Smooth muscle cell (in vitro differentiated cells): ENCODE measurements at regions not wholly inside any gene's neighbourhood (a gene's known extent, or its start where the extent isn't known, plus 50 kb on each side); places are given as distances from the start of the nearest gene placed in this dataset.

Source experiments
- DNase-seq: peaks from one replicate; lab custom pipeline; 2025; ENCODE audit not compliant: unreplicated experiment; lab: John Stamatoyannopoulos, UW
- H2AFZ ChIP-seq: fragments of 200-600 bp; sonication (generic); 2 replicates; pipeline ENCODE4 v1.6.0; 2016; ENCODE audit warnings: antibody characterized with exemption, low read depth, mild to moderate bottlenecking
- H3F3A ChIP-seq: fragments of 200-600 bp; sonication (generic); 2 replicates; pipeline ENCODE4 v1.6.0; 2017; ENCODE audit warnings: antibody characterized with exemption, low read depth
- H3K27ac ChIP-seq: fragments of 200-600 bp; sonication (generic); 2 replicates; pipeline ENCODE4 v1.5.1; 2016; ENCODE audit warnings: low read depth, mild to moderate bottlenecking
- H3K27me3 ChIP-seq: fragments of 200-600 bp; sonication (generic); 2 replicates; pipeline ENCODE4 v1.6.1; 2016; ENCODE audit warnings: low read depth, mild to moderate bottlenecking
- H3K36me3 ChIP-seq: fragments of 200-600 bp; sonication (generic); 2 replicates; pipeline ENCODE4 v1.5.1; 2016; ENCODE audit warnings: low read depth
- H3K4me1 ChIP-seq: fragments of 200-600 bp; sonication (generic); 2 replicates; pipeline ENCODE4 v1.5.1; 2016; ENCODE audit warnings: low read depth
- H3K4me2 ChIP-seq: fragments of 200-600 bp; sonication (generic); 2 replicates; pipeline ENCODE4 v1.6.0; 2016; ENCODE audit warnings: mild to moderate bottlenecking
- H3K4me3 ChIP-seq: fragments of 200-600 bp; sonication (generic); 2 replicates; pipeline ENCODE4 v1.5.1; 2016; ENCODE audit warnings: mild to moderate bottlenecking
- H3K79me2 ChIP-seq: fragments of 200-600 bp; sonication (generic); 2 replicates; pipeline ENCODE4 v1.6.0; 2016; ENCODE audit warnings: low read depth, mild to moderate bottlenecking
- H3K9ac ChIP-seq: fragments of 200-600 bp; sonication (generic); 2 replicates; pipeline ENCODE4 v1.6.0; 2016; ENCODE audit warnings: low read depth
- H3K9me3 ChIP-seq: fragments of 200-600 bp; sonication (generic); replicated peaks from 2 replicates; pipeline ENCODE4 v1.5.1; 2016; ENCODE audit warnings: low read depth
- H4K20me1 ChIP-seq: fragments of 200-600 bp; sonication (generic); 2 replicates; pipeline ENCODE4 v1.6.0; 2016; ENCODE audit warnings: low read depth
- CTCF ChIP-seq: fragments of 200-600 bp; sonication (generic); IDR thresholded peaks from 2 replicates; pipeline ENCODE4 v1.5.1; 2017; ENCODE audit warnings: borderline replicate concordance, mild to moderate bottlenecking, antibody characterized with exemption; ENCODE audit not compliant: insufficient read depth, poor library complexity, severe bottlenecking
- WGBS: methylation state at CpG from one replicate; pipeline ENCODE4 v1.1.7; 2016; ENCODE audit warnings: low lambda C conversion rate; 5-methylcytosine and 5-hydroxymethylcytosine counted together

DNA sequence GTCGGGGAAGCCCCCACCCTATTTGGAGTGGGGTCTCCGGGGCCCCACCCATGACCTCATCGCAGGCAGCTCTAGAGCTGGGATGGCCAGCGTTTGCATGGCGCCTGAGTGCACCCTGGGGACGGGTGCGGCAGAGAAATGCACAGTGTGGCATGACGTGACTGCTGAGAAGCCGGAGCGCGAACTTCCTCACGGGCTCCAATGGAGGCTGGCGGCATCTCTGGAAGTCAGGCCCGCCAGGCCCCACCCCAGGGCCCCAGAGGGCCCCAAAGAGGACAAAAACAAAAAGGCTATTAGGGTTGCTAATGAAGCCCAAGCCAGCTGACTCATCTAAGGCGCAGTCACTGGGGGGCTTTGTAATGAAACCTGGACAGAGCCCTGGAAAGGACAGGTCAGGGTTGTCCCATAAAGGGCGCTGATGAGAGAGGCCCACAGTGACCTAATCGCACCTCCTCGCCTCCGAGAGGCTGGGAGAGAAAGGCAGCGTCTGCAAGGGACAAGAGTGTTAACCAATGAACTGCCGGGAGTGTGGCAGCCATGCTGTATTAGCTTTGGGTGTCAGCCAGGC, 86.0 kb upstream of the C1QTNF7 start:
- H3F3A ChIP-seq = peaks cover 8% of the 10 kb centered on the region
- H3K27me3 ChIP-seq = no peaks in the 10 kb centered on the region
- WGBS = 97% methylated on average over 21 of the region's 21 CpGs
- no peak overlapping the region for H3K4me3 ChIP-seq
- H3K36me3 ChIP-seq = no peaks in the 10 kb centered on the region
- no peak for DNase-seq
- H4K20me1 ChIP-seq = no peaks in the 10 kb centered on the region
- H3K4me1 ChIP-seq = peaks cover 11% of the 10 kb centered on the region
- no peak overlapping the region for H3K27ac ChIP-seq
- no peak for TF ChIP-seq CTCF
- H3K9me3 ChIP-seq = no peaks in the 10 kb centered on the region
- H2AFZ ChIP-seq = no peak overlapping the region
- no peaks in the 10 kb centered on the region for H3K79me2 ChIP-seq
- H3K9ac ChIP-seq = no peak overlapping the region
- peak overlapping the region; percentile 81 for H3K4me2 ChIP-seq

DNA sequence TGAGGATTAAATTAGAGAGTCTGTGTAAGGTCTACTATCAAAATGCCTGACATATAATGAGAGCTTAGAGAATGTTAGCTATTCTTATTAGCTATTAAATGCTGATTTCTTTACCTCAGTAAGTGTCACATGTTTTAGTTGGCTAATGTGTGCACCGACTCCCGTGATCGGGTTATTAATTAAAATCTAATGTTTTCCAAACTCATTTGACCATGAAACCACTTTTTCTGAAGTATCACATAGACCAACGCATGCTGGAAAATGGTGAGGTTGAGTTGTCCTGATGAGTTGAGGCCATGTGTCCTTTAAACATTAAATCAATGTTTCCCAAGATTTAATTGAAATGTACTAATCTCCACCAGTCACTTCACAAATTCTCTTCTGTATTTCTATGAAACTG, 84.8 kb upstream of the C1QTNF7 start:
- no peak for DNase-seq
- Histone ChIP-seq H3K79me2 (no peaks in the 10 kb centered on the region), H3K4me3 (no peak overlapping the region), H3K27ac (no peak overlapping the region), H3K27me3 (no peaks in the 10 kb centered on the region), H3K4me1 (peaks cover 11% of the 10 kb centered on the region), H3K4me2 (no peak overlapping the region), H3K9me3 (no peaks in the 10 kb centered on the region), H3K9ac (no peak overlapping the region), H4K20me1 (no peaks in the 10 kb centered on the region), H3F3A (peaks cover 11% of the 10 kb centered on the region), H3K36me3 (no peaks in the 10 kb centered on the region), H2AFZ (no peak overlapping the region)
- WGBS = 97% methylated on average over 4 of the region's 4 CpGs
- TF ChIP-seq CTCF = no peak

- no peak overlapping the region for H3K4me3 ChIP-seq
- H3K36me3 ChIP-seq = no peaks in the 10 kb centered on the region
- no peak for TF ChIP-seq CTCF
- H3K4me1 ChIP-seq = peaks cover 11% of the 10 kb centered on the region
- H3F3A ChIP-seq = peaks cover 11% of the 10 kb centered on the region
- DNase-seq = no peak
- WGBS = 32% methylated on average over 2 of the region's 2 CpGs
- H3K27ac ChIP-seq = no peak overlapping the region
- no peak overlapping the region for H2AFZ ChIP-seq
- no peaks in the 10 kb centered on the region for H4K20me1 ChIP-seq
- no peaks in the 10 kb centered on the region for H3K27me3 ChIP-seq
- no peaks in the 10 kb centered on the region for H3K9me3 ChIP-seq
- no peaks in the 10 kb centered on the region for H3K79me2 ChIP-seq
- no peak overlapping the region for H3K9ac ChIP-seq
- peak overlapping the region; percentile 25 for H3K4me2 ChIP-seq
These were observed 84.3 kb upstream of the C1QTNF7 start for GRCh38 chr4:15343581-15343980.

DNA sequence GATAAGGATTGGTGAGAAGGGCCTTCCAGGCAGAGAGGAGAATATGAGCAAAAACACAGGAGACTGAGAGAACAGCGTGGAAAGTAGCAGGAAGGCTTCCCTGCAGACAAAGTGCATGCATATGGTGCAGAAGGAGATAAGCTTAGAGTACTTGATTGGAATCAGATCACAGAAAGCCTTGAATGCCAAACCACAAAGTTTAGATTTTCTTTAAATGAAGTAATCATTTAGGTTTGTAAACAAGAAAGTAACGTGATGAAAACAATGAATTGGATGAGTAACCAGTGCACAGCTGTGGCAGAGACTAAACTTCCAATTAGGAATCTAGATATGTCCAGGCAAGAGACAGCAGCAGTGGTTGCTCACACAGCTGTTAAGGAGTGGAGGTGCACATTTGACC, 83.8 kb upstream of the C1QTNF7 start:
- H3K4me2 ChIP-seq = peak overlapping the region; percentile 25
- TF ChIP-seq CTCF = no peak
- 9% methylated on average over 2 of the region's 2 CpGs for WGBS
- no peaks in the 10 kb centered on the region for H4K20me1 ChIP-seq
- no peak overlapping the region for H2AFZ ChIP-seq
- peaks cover 13% of the 10 kb centered on the region for H3K4me1 ChIP-seq
- peaks cover 16% of the 10 kb centered on the region for H3F3A ChIP-seq
- H3K27ac ChIP-seq = no peak overlapping the region
- no peak overlapping the region for H3K4me3 ChIP-seq
- DNase-seq = no peak
- no peaks in the 10 kb centered on the region for H3K27me3 ChIP-seq
- H3K9me3 ChIP-seq = no peaks in the 10 kb centered on the region
- no peak overlapping the region for H3K9ac ChIP-seq
- H3K36me3 ChIP-seq = no peaks in the 10 kb centered on the region
- H3K79me2 ChIP-seq = no peaks in the 10 kb centered on the region
